ENCODE measurements at regions not wholly inside any gene's neighbourhood (a gene's known extent, or its start where the extent isn't known, plus 50 kb on each side); places are given as distances from the start of the nearest gene placed in this dataset.
A peak's percentile ranks its signal among the peaks of the same experiment; 100 is the strongest.

DNA sequence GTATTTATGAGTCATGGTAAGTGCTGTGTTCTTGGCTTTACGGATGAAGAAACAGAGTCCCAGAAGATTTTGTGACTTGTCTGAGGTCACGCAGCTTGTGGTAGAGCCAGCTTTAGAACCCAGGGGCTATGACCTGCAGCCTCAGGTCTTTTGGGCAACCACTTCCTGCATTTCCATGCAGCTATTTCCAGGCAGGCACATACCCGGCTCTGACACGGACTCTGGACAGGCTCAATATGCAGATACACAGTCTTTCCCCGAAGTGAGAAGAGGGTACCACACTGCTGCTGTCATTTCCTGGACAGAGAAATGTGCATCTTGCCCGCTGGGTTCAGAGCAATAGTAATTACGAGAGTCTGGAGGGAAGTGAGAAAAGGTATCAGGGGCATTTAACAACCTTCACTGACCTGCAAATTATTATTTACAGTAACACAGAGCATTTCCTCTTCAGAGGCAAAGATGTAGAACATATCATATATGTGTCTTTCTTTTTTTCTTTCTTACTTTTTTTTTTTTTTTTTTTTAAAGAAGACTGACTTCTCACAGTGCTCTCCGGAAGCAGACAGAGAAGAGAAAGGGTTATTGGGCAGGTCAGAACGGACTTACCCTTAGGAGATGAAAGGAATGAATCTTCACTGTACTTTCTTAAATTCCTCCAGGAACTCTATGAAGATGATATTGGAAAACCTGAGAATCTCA is 185.1 kb downstream of the CLIC5 start:
- H3K27ac ChIP-seq: 0 out of 2 replicates have a peak overlapping the region, but pooled peaks have one; percentile 3
- no peaks in the 10 kb centered on the region for H3K9me3 ChIP-seq (replicated peaks)
- no peaks in the 10 kb centered on the region for H3K36me3 ChIP-seq
- DNase-seq (ENCODE audit: low read depth in 1 of 2, low spot score in 2 of 2): peak; percentile 23 to 51
- H3K4me1 ChIP-seq (replicated peaks): peaks cover 42% of the 10 kb centered on the region
- H3K4me3 ChIP-seq: no peak overlapping the region
- H3K27me3 ChIP-seq (replicated peaks): no peaks in the 10 kb centered on the region

- Histone ChIP-seq H3K36me3 (no peaks in the 10 kb centered on the region), H3K27me3 (replicated peaks) (no peaks in the 10 kb centered on the region)
Measured at GRCh38 chr6:45829873-45830272, 185.8 kb downstream of the CLIC5 start.

GRCh38 chr6:45827952-45828530 is 187.6 kb downstream of the CLIC5 start:
- H3K27ac ChIP-seq: peak overlapping the region; percentile 59
- H3K9me3 ChIP-seq (replicated peaks): no peaks in the 10 kb centered on the region
- H3K4me1 ChIP-seq (replicated peaks): peaks cover 42% of the 10 kb centered on the region
- DNase-seq (ENCODE audit: low read depth in 1 of 2, low spot score in 2 of 2): peak; percentile 82 to 93
- H3K4me3 ChIP-seq: no peak overlapping the region
- no peaks in the 10 kb centered on the region for H3K36me3 ChIP-seq
- H3K27me3 ChIP-seq (replicated peaks): no peaks in the 10 kb centered on the region

More at GRCh38 chr6:45829873-45830272, 185.8 kb downstream of the CLIC5 start:
- no peaks in the 10 kb centered on the region for H3K9me3 ChIP-seq (replicated peaks)
- H3K4me3 ChIP-seq: no peak overlapping the region
- no peak for DNase-seq (ENCODE audit: low read depth in 1 of 2, low spot score in 2 of 2)
- H3K4me1 ChIP-seq (replicated peaks): peaks cover 42% of the 10 kb centered on the region
- 0 out of 2 replicates have a peak overlapping the region, but pooled peaks have one; percentile 3 for H3K27ac ChIP-seq

GRCh38 chr6:45822873-45823272 is 192.8 kb downstream of the CLIC5 start:
- no peak overlapping the region for H3K4me3 ChIP-seq
- no peak overlapping the region for H3K27ac ChIP-seq
- no peaks in the 10 kb centered on the region for H3K27me3 ChIP-seq (replicated peaks)
- no peaks in the 10 kb centered on the region for H3K36me3 ChIP-seq
- DNase-seq (ENCODE audit: low read depth in 1 of 2, low spot score in 2 of 2): no peak
- peaks cover 7% of the 10 kb centered on the region for H3K4me1 ChIP-seq (replicated peaks)
- no peaks in the 10 kb centered on the region for H3K9me3 ChIP-seq (replicated peaks)

DNA sequence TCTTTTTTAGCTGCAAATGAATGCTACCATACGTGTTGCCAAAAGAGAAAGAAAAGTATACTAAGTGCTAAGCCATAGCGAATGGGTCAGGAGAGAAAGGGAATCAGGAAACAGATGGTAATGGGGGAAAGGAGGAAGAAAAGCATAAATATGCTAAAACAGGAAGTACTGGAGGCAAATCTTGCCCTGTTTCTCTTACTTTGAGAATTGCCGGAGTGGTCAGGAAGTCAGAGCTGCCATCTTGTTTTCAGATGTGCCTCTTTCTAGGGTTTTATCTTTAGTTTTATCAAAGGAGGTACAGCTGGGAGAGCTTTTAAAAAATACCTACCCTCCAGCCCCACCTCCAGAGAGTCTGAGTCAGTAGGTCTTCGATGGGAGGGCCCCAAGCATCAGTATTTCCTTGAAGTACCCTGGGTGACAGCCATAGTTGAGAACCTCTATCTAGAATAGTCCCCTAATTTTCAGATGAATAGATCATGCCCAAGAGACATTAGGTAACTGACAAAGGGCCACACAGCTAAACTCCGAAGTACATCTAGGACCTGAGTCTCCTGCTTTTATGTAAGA is 193.3 kb downstream of the CLIC5 start:
- peaks cover 6% of the 10 kb centered on the region for H3K4me1 ChIP-seq (replicated peaks)
- no peaks in the 10 kb centered on the region for H3K9me3 ChIP-seq (replicated peaks)
- no peaks in the 10 kb centered on the region for H3K27me3 ChIP-seq (replicated peaks)
- no peaks in the 10 kb centered on the region for H3K36me3 ChIP-seq
- no peak for DNase-seq (ENCODE audit: low read depth in 1 of 2, low spot score in 2 of 2)
- H3K4me3 ChIP-seq: no peak overlapping the region
- H3K27ac ChIP-seq: no peak overlapping the region

GRCh38 chr6:45818655-45819054 is 197.0 kb downstream of the CLIC5 start:
- H3K4me1 ChIP-seq (replicated peaks): peaks cover 25% of the 10 kb centered on the region
- no peak for DNase-seq (ENCODE audit: low read depth in 1 of 2, low spot score in 2 of 2)
- H3K27me3 ChIP-seq (replicated peaks): no peaks in the 10 kb centered on the region
- no peaks in the 10 kb centered on the region for H3K36me3 ChIP-seq
- H3K4me3 ChIP-seq: no peak overlapping the region
- H3K9me3 ChIP-seq (replicated peaks): no peaks in the 10 kb centered on the region
- H3K27ac ChIP-seq: no peak overlapping the region

GRCh38 chr6:45816674-45817297 is 198.9 kb downstream of the CLIC5 start:
- H3K27me3 ChIP-seq (replicated peaks): no peaks in the 10 kb centered on the region
- H3K27ac ChIP-seq: peak overlapping the region; percentile 47
- DNase-seq (ENCODE audit: low read depth in 1 of 2, low spot score in 2 of 2): peak; percentile 54 to 83
- no peaks in the 10 kb centered on the region for H3K36me3 ChIP-seq
- H3K9me3 ChIP-seq (replicated peaks): no peaks in the 10 kb centered on the region
- H3K4me1 ChIP-seq (replicated peaks): peaks cover 32% of the 10 kb centered on the region
- no peak overlapping the region for H3K4me3 ChIP-seq

GRCh38 chr6:45815466-45816125 is 200.1 kb downstream of the CLIC5 start:
- Histone ChIP-seq H3K4me3 (no peak overlapping the region), H3K4me1 (replicated peaks) (peaks cover 32% of the 10 kb centered on the region), H3K36me3 (no peaks in the 10 kb centered on the region), H3K9me3 (replicated peaks) (no peaks in the 10 kb centered on the region), H3K27ac (no peak overlapping the region), H3K27me3 (replicated peaks) (no peaks in the 10 kb centered on the region)
- no peak for DNase-seq (ENCODE audit: low read depth in 1 of 2, low spot score in 2 of 2)

DNA sequence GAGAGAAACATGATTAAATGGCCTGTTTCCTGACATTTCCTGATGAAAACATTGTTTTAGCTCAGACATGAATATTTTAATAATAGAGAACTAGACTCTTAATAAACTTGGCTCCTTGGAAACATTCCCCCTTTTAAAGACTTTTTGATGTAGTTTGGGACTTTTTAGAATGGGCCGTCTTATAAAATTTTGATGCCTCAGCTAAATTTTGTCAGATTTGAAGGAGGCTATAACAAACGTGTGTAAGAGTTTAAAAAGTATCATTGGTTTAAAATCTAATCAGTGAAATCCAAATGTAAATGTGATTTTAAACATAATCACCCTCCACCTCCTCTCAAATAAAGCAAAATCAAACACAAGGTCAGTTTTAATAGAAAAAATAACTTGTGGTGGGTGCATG is 200.9 kb downstream of the CLIC5 start:
- H3K36me3 ChIP-seq: no peaks in the 10 kb centered on the region
- no peak overlapping the region for H3K27ac ChIP-seq
- H3K27me3 ChIP-seq (replicated peaks): no peaks in the 10 kb centered on the region
- H3K4me1 ChIP-seq (replicated peaks): peaks cover 32% of the 10 kb centered on the region
- H3K4me3 ChIP-seq: no peak overlapping the region
- no peaks in the 10 kb centered on the region for H3K9me3 ChIP-seq (replicated peaks)
- no peak for DNase-seq (ENCODE audit: low read depth in 1 of 2, low spot score in 2 of 2)

DNA sequence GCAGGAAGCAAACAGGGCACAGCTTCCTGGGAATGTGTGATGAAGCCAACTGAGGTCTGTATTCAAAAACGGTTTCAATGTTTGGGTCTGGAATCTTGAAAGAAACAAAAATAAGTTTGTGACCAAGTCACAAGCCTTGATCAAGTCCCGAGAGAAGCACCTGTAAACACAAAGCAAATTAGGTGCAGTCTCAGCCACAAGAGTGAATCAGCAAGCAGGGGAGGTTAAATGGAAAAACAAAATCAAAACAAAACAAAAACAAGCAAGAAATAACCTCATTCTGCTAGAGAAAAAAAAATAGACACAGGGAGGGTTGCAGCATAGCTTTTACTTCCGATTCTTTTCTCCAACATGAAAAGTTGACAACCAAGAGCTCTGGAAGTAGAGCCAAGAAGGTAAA is 201.7 kb downstream of the CLIC5 start:
- H3K27me3 ChIP-seq (replicated peaks): no peaks in the 10 kb centered on the region
- no peaks in the 10 kb centered on the region for H3K36me3 ChIP-seq
- DNase-seq (ENCODE audit: low read depth in 1 of 2, low spot score in 2 of 2): no peak
- no peak overlapping the region for H3K27ac ChIP-seq
- H3K4me3 ChIP-seq: no peak overlapping the region
- no peaks in the 10 kb centered on the region for H3K9me3 ChIP-seq (replicated peaks)
- peaks cover 32% of the 10 kb centered on the region for H3K4me1 ChIP-seq (replicated peaks)

DNA sequence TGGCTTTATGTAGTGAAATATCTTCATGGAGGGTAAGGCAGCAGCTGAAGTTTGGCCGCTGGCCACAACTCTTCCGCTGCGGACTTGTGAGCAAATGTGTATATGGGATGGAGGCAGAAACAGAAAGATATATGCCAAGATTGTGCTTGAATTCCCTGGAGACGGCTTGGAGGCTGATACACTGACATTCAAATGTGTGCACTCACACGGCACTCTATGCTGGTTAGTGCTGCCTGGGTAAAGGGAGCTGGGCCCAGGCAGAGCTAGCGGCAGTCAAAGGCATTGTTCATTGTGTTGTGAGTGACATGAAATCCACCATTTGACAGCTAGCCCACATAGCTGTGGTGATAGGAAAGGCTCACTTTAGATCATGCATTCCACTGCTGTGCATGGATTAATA is 202.7 kb downstream of the CLIC5 start:
- Histone ChIP-seq H3K4me3 (no peak overlapping the region), H3K27ac (no peak overlapping the region), H3K36me3 (no peaks in the 10 kb centered on the region), H3K9me3 (replicated peaks) (no peaks in the 10 kb centered on the region), H3K4me1 (replicated peaks) (peaks cover 32% of the 10 kb centered on the region), H3K27me3 (replicated peaks) (no peaks in the 10 kb centered on the region)
- DNase-seq (ENCODE audit: low read depth in 1 of 2, low spot score in 2 of 2): no peak

GRCh38 chr6:45808917-45809316 is 206.7 kb downstream of the CLIC5 start:
- H3K36me3 ChIP-seq: no peaks in the 10 kb centered on the region
- H3K27ac ChIP-seq: no peak overlapping the region
- DNase-seq (ENCODE audit: low read depth in 1 of 2, low spot score in 2 of 2): no peak
- no peaks in the 10 kb centered on the region for H3K27me3 ChIP-seq (replicated peaks)
- H3K9me3 ChIP-seq (replicated peaks): no peaks in the 10 kb centered on the region
- peaks cover 9% of the 10 kb centered on the region; the same call in 1 of the 2 replicates for H3K4me1 ChIP-seq (replicated peaks)
- H3K4me3 ChIP-seq: no peak overlapping the region

DNA sequence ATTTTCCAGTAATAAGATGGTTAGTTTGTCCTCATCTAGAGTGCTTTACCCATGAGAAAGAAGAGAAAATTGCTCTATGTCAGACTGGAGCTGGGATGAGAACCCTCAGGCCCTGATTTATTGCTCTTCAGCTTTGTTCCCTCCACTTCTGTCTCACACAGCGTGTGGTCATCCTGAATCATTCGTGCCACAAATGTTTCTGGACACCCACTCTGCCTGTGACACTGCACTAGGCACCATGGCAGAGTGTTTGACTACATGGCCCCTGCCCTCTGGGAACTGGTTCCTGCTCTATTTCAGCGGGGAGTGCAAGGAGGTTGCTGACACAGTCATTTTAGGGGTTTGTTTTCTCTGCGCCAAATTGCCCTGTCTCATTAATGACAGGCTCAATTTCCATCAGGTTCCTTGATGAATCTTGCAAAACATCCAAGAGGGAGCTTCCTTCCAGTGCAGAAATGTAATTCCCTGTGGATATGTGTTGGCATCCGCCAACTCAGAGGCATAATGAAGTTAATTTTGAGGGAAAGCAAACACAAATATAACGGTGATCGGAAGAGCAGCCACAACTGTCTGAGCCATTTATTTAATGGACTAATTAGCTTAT is 207.5 kb downstream of the CLIC5 start:
- Histone ChIP-seq H3K4me3 (no peak overlapping the region), H3K4me1 (replicated peaks) (peaks cover 4% of the 10 kb centered on the region; the same call in 1 of the 2 replicates), H3K36me3 (no peaks in the 10 kb centered on the region), H3K27ac (no peak overlapping the region), H3K27me3 (replicated peaks) (no peaks in the 10 kb centered on the region), H3K9me3 (replicated peaks) (no peaks in the 10 kb centered on the region)
- DNase-seq (ENCODE audit: low read depth in 1 of 2, low spot score in 2 of 2): no peak

Data from SJSA1 (cell line).